ENCODE measurements at regions not wholly inside any gene's neighbourhood (a gene's known extent, or its start where the extent isn't known, plus 50 kb on each side); places are given as distances from the start of the nearest gene placed in this dataset.

- no peak overlapping the region for H3K27ac ChIP-seq (replicated peaks)
- TF ChIP-seq SPI1 (IDR thresholded peaks at IDR 0.05; ENCODE audit: borderline replicate concordance, low read depth) (no peak), GABPA (IDR thresholded peaks at IDR 0.05; ENCODE audit: low read depth) (no peak), POLR2AphosphoS5 (IDR thresholded peaks at IDR 0.05; ENCODE audit: low read depth) (no peak), CTCF (IDR thresholded peaks at IDR 0.05; ENCODE audit: insufficient read depth, low read length) (no peak)
- TF ChIP-seq, protein P1, sequence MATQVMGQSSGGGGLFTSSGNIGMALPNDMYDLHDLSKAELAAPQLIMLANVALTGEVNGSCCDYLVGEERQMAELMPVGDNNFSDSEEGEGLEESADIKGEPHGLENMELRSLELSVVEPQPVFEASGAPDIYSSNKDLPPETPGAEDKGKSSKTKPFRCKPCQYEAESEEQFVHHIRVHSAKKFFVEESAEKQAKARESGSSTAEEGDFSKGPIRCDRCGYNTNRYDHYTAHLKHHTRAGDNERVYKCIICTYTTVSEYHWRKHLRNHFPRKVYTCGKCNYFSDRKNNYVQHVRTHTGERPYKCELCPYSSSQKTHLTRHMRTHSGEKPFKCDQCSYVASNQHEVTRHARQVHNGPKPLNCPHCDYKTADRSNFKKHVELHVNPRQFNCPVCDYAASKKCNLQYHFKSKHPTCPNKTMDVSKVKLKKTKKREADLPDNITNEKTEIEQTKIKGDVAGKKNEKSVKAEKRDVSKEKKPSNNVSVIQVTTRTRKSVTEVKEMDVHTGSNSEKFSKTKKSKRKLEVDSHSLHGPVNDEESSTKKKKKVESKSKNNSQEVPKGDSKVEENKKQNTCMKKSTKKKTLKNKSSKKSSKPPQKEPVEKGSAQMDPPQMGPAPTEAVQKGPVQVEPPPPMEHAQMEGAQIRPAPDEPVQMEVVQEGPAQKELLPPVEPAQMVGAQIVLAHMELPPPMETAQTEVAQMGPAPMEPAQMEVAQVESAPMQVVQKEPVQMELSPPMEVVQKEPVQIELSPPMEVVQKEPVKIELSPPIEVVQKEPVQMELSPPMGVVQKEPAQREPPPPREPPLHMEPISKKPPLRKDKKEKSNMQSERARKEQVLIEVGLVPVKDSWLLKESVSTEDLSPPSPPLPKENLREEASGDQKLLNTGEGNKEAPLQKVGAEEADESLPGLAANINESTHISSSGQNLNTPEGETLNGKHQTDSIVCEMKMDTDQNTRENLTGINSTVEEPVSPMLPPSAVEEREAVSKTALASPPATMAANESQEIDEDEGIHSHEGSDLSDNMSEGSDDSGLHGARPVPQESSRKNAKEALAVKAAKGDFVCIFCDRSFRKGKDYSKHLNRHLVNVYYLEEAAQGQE (IDR thresholded peaks at IDR 0.05; ENCODE audit: insufficient replicate concordance, low read depth): no peak
- H3K4me3 ChIP-seq (replicated peaks; ENCODE audit: insufficient read depth, low read length): no peak overlapping the region
- no peaks in the 10 kb centered on the region for H3K27me3 ChIP-seq (ENCODE audit: insufficient read depth, poor library complexity, severe bottlenecking)
- DNase-seq (ENCODE audit: low read depth in 1 of 2, low spot score in 1 of 2): no peak
Observed at GRCh38 chr1:193749868-193750267, 563.5 kb upstream of the B3GALT2 start.

DNA sequence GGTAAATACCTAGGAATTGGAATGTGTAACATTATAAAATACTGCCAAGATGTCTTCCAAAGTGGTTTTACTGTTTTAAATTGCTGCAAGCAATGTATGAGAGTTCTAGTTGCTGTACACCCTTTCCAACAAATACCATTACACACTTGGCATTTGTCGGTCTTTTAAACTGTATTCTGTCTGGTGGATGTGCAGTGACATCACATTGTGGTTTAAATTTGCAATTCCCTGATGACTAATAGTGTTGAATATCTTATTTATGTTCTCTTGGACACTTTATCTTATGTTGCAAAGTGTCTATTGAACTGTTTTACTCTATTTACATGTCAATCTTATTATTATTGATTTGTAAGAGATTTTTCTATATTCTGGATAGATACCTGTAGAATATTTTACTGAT, 561.2 kb upstream of the B3GALT2 start:
- DNase-seq (ENCODE audit: low read depth in 1 of 2, low spot score in 1 of 2): no peak
- Histone ChIP-seq H3K27ac (replicated peaks) (no peak overlapping the region), H3K27me3 (ENCODE audit: insufficient read depth, poor library complexity, severe bottlenecking) (no peaks in the 10 kb centered on the region), H3K4me3 (replicated peaks; ENCODE audit: insufficient read depth, low read length) (no peak overlapping the region)
- TF ChIP-seq, protein P1 (IDR thresholded peaks at IDR 0.05; ENCODE audit: insufficient replicate concordance, low read depth): no peak

DNA sequence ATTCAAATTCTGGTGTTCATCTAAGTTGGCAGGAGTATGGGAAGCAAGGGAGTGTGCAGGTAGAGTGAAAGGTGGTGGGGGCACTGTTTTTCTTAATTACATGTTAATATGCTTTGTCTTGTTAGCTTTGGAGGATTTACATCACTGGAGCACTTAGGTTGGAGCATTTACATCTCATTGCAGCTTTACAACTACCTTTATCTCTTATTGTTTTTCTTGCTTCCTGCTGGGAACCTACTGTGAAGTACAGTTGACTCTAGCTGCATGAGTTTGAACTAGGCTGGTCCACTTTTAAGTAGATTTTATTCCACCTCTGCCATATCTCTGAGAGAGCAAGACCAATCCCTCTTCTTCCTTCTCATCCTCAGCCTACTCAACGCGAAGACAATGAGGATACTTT, 554.8 kb upstream of the B3GALT2 start:
- no peak overlapping the region for H3K27ac ChIP-seq (replicated peaks)
- H3K4me3 ChIP-seq (replicated peaks; ENCODE audit: insufficient read depth, low read length): no peak overlapping the region
- no peak for DNase-seq (ENCODE audit: low read depth in 1 of 2, low spot score in 1 of 2)
- H3K27me3 ChIP-seq (ENCODE audit: insufficient read depth, poor library complexity, severe bottlenecking): no peaks in the 10 kb centered on the region
- TF ChIP-seq, protein P1 (IDR thresholded peaks at IDR 0.05; ENCODE audit: insufficient replicate concordance, low read depth): no peak
- no peak for TF ChIP-seq POLR2AphosphoS5 (IDR thresholded peaks at IDR 0.05; ENCODE audit: low read depth)
- no peak for TF ChIP-seq GABPA (IDR thresholded peaks at IDR 0.05; ENCODE audit: low read depth)
- TF ChIP-seq CTCF (IDR thresholded peaks at IDR 0.05; ENCODE audit: insufficient read depth, low read length): no peak
- no peak for TF ChIP-seq SPI1 (IDR thresholded peaks at IDR 0.05; ENCODE audit: borderline replicate concordance, low read depth)

DNA sequence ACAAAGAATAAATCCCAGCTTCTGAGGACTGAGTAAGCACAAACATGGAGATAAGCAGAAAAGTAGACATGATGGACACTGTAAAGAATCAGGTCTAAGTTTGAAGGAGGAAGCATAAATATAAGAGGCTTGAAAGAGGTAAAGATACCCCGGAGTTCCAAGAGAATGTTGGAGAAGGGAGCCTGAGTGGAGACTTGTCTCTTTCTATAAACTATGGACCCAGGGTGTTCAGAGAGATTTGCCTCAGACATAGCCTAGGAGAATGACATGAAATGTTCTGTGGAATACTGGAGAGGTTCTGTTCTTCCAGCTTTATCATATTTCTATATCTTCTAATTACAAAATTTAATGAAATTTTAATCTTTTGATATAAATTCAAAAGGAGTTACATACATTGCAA, 554.3 kb upstream of the B3GALT2 start:
- H3K4me3 ChIP-seq (replicated peaks; ENCODE audit: insufficient read depth, low read length): no peak overlapping the region
- no peak for DNase-seq (ENCODE audit: low read depth in 1 of 2, low spot score in 1 of 2)
- H3K27ac ChIP-seq (replicated peaks): no peak overlapping the region
- TF ChIP-seq GABPA (IDR thresholded peaks at IDR 0.05; ENCODE audit: low read depth) (no peak), POLR2AphosphoS5 (IDR thresholded peaks at IDR 0.05; ENCODE audit: low read depth) (no peak), CTCF (IDR thresholded peaks at IDR 0.05; ENCODE audit: insufficient read depth, low read length) (no peak), SPI1 (IDR thresholded peaks at IDR 0.05; ENCODE audit: borderline replicate concordance, low read depth) (no peak)
- TF ChIP-seq, protein P1 (IDR thresholded peaks at IDR 0.05; ENCODE audit: insufficient replicate concordance, low read depth): no peak
- H3K27me3 ChIP-seq (ENCODE audit: insufficient read depth, poor library complexity, severe bottlenecking): no peaks in the 10 kb centered on the region

Data from HL-60 (cell line).